ENCODE measurements at regions not wholly inside any gene's neighbourhood (a gene's known extent, or its start where the extent isn't known, plus 50 kb on each side); places are given as distances from the start of the nearest gene placed in this dataset.

DNA sequence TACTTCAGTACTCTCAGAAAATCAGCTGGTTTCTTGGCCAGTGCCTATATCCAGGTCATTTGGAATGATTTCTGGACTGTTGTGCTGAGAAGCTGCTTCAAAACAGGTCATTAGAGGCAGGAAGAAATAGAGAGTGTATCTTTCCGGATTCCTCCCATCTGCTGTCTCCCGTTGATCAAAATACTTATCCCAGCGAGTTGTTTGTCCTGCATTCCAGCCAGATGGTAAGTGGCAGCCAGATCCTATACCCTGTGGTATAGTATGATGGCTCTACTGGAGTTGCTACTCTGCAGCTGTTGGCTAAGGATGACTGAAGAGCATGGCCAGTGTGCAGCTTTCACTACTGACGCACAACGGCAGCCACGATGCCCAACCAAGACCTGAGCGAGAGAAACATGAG lies 560.9 kb upstream of the ANO5 start (continued):
- TF ChIP-seq HOXB5 (CRISPR knock-in tag; IDR thresholded peaks at IDR 0.05) (no peak), RNF2 (IDR thresholded peaks at IDR 0.05; ENCODE audit: borderline replicate concordance, low read depth) (no peak)
- TF ChIP-seq, protein P1, sequence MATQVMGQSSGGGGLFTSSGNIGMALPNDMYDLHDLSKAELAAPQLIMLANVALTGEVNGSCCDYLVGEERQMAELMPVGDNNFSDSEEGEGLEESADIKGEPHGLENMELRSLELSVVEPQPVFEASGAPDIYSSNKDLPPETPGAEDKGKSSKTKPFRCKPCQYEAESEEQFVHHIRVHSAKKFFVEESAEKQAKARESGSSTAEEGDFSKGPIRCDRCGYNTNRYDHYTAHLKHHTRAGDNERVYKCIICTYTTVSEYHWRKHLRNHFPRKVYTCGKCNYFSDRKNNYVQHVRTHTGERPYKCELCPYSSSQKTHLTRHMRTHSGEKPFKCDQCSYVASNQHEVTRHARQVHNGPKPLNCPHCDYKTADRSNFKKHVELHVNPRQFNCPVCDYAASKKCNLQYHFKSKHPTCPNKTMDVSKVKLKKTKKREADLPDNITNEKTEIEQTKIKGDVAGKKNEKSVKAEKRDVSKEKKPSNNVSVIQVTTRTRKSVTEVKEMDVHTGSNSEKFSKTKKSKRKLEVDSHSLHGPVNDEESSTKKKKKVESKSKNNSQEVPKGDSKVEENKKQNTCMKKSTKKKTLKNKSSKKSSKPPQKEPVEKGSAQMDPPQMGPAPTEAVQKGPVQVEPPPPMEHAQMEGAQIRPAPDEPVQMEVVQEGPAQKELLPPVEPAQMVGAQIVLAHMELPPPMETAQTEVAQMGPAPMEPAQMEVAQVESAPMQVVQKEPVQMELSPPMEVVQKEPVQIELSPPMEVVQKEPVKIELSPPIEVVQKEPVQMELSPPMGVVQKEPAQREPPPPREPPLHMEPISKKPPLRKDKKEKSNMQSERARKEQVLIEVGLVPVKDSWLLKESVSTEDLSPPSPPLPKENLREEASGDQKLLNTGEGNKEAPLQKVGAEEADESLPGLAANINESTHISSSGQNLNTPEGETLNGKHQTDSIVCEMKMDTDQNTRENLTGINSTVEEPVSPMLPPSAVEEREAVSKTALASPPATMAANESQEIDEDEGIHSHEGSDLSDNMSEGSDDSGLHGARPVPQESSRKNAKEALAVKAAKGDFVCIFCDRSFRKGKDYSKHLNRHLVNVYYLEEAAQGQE (IDR thresholded peaks at IDR 0.05) = no peak

DNA sequence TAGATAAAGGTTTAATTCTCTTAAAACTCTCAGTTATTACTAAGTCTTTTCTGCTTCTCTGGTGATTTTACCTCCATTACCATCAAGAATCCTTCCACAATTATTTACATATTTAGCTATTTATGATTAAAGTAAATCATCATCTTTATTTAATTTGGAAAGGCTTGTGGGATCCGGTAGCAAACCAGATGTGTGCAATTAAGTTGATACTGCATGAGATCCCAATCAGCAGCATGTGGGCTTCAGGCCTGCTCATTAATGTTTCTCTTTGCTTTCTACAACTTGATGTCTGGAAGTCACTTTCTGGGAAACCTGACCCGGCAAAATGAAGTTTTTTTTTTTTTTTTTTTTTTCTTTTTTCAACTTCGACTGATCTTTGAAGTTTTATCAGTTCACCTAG lies 558.4 kb upstream of the ANO5 start:
- no peak overlapping the region for H3K27ac ChIP-seq
- ATAC-seq (no peak), FAIRE-seq (no peak), DNase-seq (ENCODE audit: low read depth in 1 of 2, low spot score in 1 of 2) (no peak)
- ChIA-PET POLR2A (no interaction called here), CTCF (interaction anchor here (1.3 kb wide), 1 partner anchor 11 kb away, joined by 4 read pairs; no protein-coding TSS in a partner anchor)
- no peak overlapping the region for H3K4me2 ChIP-seq
- WGBS (ENCODE audit: missing lambda C conversion rate) = 36% methylated on average over 3 of the region's 3 CpGs
- H3K4me1 ChIP-seq = no peaks in the 10 kb centered on the region
- H3K9me3 ChIP-seq = no peaks in the 10 kb centered on the region
- TF ChIP-seq, protein P2, sequence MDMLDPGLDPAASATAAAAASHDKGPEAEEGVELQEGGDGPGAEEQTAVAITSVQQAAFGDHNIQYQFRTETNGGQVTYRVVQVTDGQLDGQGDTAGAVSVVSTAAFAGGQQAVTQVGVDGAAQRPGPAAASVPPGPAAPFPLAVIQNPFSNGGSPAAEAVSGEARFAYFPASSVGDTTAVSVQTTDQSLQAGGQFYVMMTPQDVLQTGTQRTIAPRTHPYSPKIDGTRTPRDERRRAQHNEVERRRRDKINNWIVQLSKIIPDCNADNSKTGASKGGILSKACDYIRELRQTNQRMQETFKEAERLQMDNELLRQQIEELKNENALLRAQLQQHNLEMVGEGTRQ (IDR thresholded peaks at IDR 0.05) = no peak
- TF ChIP-seq HOXB13 (CRISPR knock-in tag; IDR thresholded peaks at IDR 0.05; ENCODE audit: low read depth) (no peak), POLR2AphosphoS2 (conservative IDR thresholded peaks at IDR 0.05; ENCODE audit: low read length) (no peak), MYC (IDR thresholded peaks at IDR 0.05; ENCODE audit: borderline replicate concordance, low read length) (no peak), EHMT2 (IDR thresholded peaks at IDR 0.05; ENCODE audit: low read depth) (no peak), RNF2 (IDR thresholded peaks at IDR 0.05; ENCODE audit: borderline replicate concordance, low read depth) (no peak), CBX2 (IDR thresholded peaks at IDR 0.05; ENCODE audit: borderline replicate concordance, low read depth) (no peak), CHD2 (IDR thresholded peaks at IDR 0.05; ENCODE audit: low read length, partially characterized antibody) (no peak)
- TF ChIP-seq, protein P1 (IDR thresholded peaks at IDR 0.05) = no peak
- TF ChIP-seq, protein P3, sequence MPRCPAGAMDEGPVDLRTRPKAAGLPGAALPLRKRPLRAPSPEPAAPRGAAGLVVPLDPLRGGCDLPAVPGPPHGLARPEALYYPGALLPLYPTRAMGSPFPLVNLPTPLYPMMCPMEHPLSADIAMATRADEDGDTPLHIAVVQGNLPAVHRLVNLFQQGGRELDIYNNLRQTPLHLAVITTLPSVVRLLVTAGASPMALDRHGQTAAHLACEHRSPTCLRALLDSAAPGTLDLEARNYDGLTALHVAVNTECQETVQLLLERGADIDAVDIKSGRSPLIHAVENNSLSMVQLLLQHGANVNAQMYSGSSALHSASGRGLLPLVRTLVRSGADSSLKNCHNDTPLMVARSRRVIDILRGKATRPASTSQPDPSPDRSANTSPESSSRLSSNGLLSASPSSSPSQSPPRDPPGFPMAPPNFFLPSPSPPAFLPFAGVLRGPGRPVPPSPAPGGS (IDR thresholded peaks at IDR 0.05) = no peak
- no peak overlapping the region for H3K4me3 ChIP-seq

DNA sequence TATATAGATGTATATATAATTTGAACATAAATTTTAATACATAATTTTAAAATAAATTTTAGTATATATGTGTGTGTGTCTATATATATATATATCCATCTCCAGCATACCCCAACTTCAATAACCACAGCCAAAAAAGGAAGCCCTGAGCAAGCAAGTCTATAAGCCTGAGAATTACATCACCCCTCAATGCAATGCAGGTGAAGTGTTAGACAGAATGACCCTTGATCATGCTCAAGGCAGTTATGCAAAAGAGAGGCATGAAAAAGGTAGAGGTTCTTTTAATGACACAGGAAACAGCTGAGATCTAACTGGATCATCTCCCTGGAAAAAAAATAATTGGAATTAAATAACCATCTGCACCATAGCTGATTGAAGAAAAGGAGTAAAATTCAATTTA lies 557.9 kb upstream of the ANO5 start:
- no peak for ATAC-seq
- no peaks in the 10 kb centered on the region for H3K4me1 ChIP-seq
- no peak overlapping the region for H3K4me2 ChIP-seq
- no peak overlapping the region for H3K4me3 ChIP-seq
- no peak for DNase-seq (ENCODE audit: low read depth in 1 of 2, low spot score in 1 of 2)
- CTCF ChIA-PET = interaction anchor here (1.3 kb wide), 1 partner anchor 12 kb away, joined by 4 read pairs; no protein-coding TSS in a partner anchor
- POLR2A ChIA-PET = no interaction called here
- FAIRE-seq = no peak
- no peak overlapping the region for H3K27ac ChIP-seq
- H3K9me3 ChIP-seq = no peaks in the 10 kb centered on the region
- TF ChIP-seq RNF2 (IDR thresholded peaks at IDR 0.05; ENCODE audit: borderline replicate concordance, low read depth) = no peak
- TF ChIP-seq HOXA7 (CRISPR knock-in tag; IDR thresholded peaks at IDR 0.05) = no peak
- no peak for TF ChIP-seq MAZ (IDR thresholded peaks at IDR 0.05; ENCODE audit: borderline replicate concordance, low read depth, low read length)
- no peak for TF ChIP-seq FOXS1 (CRISPR knock-in tag; IDR thresholded peaks at IDR 0.05)
- TF ChIP-seq POLR2A (IDR thresholded peaks at IDR 0.05; ENCODE audit: low read length) = no peak
- no peak for TF ChIP-seq CEBPB (IDR thresholded peaks at IDR 0.05)
- no peak for TF ChIP-seq MYC (IDR thresholded peaks at IDR 0.05; ENCODE audit: borderline replicate concordance, low read length)
- no peak for TF ChIP-seq MAFK (IDR thresholded peaks at IDR 0.05; ENCODE audit: partially characterized antibody)
- TF ChIP-seq, protein P4, sequence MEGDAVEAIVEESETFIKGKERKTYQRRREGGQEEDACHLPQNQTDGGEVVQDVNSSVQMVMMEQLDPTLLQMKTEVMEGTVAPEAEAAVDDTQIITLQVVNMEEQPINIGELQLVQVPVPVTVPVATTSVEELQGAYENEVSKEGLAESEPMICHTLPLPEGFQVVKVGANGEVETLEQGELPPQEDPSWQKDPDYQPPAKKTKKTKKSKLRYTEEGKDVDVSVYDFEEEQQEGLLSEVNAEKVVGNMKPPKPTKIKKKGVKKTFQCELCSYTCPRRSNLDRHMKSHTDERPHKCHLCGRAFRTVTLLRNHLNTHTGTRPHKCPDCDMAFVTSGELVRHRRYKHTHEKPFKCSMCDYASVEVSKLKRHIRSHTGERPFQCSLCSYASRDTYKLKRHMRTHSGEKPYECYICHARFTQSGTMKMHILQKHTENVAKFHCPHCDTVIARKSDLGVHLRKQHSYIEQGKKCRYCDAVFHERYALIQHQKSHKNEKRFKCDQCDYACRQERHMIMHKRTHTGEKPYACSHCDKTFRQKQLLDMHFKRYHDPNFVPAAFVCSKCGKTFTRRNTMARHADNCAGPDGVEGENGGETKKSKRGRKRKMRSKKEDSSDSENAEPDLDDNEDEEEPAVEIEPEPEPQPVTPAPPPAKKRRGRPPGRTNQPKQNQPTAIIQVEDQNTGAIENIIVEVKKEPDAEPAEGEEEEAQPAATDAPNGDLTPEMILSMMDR (IDR thresholded peaks at IDR 0.05) = no peak
- TF ChIP-seq RAD21 (conservative IDR thresholded peaks at IDR 0.05 in 1 of 2, IDR thresholded peaks at IDR 0.05 in 1 of 2) = no peak
- TF ChIP-seq HEYL (CRISPR knock-in tag; IDR thresholded peaks at IDR 0.05) = no peak
- TF ChIP-seq RFX5 (IDR thresholded peaks at IDR 0.05) = no peak
- no peak for TF ChIP-seq SREBF2 (IDR thresholded peaks at IDR 0.05)
- no peak for TF ChIP-seq KDM5A (IDR thresholded peaks at IDR 0.05)
- TF ChIP-seq TP53 (CRISPR knock-in tag; IDR thresholded peaks at IDR 0.05) = no peak
- no peak for TF ChIP-seq ZC3H11A (IDR thresholded peaks at IDR 0.05)

Measured in A549 (cell line).